Left forelimb (tissue), 1 donor: ENCODE measurements at regions not wholly inside any gene's neighbourhood (a gene's known extent, or its start where the extent isn't known, plus 50 kb on each side); places are given as distances from the start of the nearest gene placed in this dataset.
"Not testable (repeated sequence)": the region's sequence is repeated elsewhere in the genome, so short reads cannot be mapped to it uniquely, and the experiment has no call there.

Experiments used
- DNase-seq: peaks from one replicate; pipeline ENCODE4 v3.0.0-alpha.2; 2018; ENCODE audit warnings: low spot score

- not testable (repeated sequence) for DNase-seq
Measured at GRCh38 chr1:143839182-143839581, 132.6 kb downstream of the FAM72C start.

DNA sequence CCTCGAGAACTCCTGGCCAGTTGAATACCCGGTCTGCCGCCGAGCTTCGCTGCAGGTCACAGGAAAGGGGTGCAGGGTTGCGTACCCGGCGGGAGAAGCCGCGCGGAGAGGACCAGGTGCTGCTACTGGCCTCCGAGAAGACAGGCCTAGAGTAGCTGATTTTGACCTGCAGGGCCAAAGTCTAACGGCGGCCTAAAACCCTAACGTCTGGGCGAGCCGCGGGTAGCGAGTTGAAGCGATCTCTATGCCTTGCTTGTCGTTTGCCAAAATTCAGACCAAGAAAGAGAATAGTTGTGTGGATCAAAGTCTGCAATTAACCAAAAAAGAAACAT, 133.2 kb downstream of the FAM72C start:
- not testable (repeated sequence) for DNase-seq

- not testable (repeated sequence) for DNase-seq
Measured at GRCh38 chr1:143837924-143838597, 133.7 kb downstream of the FAM72C start.

- not testable (repeated sequence) for DNase-seq
Measured at GRCh38 chr1:143833376-143833775, 138.4 kb downstream of the FAM72C start.

DNA sequence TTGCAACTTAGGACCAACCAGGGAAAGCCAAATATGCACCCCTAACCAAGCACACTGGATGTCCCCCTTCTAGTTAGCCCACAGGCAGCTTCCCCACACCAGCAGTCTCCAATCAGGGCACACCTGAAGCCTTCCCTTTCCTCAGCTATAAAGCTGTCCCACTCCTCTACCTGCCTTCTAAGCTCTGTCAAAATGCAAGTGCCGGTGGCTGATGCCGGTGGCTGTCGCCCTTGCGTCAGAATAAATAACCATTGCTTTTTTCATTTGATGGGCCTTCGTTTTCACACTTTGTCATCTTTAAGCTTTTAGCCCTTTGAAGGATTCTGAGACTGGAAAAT, 139.4 kb downstream of the FAM72C start:
- not testable (repeated sequence) for DNase-seq

- not testable (repeated sequence) for DNase-seq
Measured at GRCh38 chr1:143831479-143832378, 140.1 kb downstream of the FAM72C start.

DNA sequence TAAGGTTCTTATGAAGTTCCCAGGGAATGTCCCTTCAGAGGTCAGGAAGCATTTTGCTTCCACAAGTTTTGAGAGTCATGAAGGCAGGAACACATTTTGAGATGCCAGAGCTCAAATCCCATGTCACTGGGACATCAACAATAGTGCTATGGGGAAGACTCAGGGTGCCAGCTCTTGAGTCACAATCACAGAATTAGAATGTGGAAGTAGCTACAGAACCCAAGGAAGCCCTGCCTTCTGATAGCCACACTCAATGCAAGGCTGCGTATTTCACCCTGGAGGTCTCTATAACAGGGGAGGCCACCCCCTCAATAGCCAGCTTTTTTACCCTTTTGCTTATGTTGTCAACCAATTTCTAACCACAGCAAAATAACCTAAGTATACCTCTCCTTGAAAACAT, 145.6 kb downstream of the FAM72C start:
- not testable (repeated sequence) for DNase-seq

DNA sequence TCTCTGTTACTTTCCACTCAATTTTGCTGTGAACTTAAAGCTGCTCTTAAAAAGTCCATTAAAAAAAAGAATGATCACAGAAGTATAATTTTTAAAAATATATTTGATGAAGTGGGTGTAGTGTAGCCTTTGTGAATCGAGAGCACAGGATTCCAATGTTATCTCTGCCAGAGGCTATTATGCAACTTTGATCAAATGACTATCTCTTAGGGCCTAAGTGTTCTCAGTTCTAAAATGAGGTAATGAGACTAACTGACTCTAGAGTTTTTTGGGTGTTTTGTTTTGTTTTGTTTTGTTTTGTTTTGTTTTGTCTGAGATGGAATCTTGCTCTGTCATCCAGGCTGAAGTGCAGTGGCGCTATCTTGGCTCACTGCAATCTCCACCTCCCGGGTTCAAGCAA, 147.5 kb downstream of the FAM72C start:
- DNase-seq = not testable (repeated sequence)

GRCh38 chr1:143820058-143820457, 151.7 kb downstream of the FAM72C start:
- not testable (repeated sequence) for DNase-seq

DNA sequence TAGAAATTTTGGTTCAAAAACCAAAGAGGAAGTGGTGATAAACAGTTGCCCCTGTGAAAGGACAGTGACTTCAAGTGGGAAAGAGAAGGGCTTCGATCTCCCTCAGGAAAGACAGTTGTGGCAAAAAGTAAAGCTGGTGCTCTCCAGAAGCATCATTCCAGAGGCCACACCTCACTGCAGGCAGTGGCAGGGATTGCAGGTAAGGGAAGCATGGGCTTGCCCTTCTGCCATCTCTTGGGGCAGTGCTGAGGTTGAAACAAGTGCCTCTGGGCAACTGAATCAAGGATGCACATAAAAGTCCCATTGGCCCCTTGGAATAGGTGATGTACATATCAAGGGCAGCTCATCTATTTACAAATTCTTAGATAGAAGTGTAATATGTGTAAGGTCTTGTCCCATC, 155.4 kb downstream of the FAM72C start:
- not testable (repeated sequence) for DNase-seq

DNA sequence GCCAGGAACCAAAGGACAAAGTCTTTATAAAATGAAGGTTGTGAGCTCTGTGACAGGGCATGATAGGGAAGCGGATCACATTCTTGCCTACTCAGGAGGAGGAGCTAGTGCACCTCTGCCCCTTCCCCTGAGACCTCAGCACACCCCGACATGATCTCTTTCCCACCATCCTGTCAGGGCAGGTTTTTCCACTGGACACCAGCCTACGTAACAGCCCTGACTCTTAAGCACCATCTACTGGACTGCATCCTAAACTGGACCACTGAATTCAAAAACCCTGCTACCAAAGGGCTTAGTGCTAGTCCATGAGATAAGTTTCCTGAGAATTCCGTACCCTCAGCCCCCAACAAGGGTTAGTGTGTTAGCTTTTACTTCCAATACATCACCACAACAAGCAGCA, 166.4 kb downstream of the FAM72C start:
- not testable (repeated sequence) for DNase-seq

DNA sequence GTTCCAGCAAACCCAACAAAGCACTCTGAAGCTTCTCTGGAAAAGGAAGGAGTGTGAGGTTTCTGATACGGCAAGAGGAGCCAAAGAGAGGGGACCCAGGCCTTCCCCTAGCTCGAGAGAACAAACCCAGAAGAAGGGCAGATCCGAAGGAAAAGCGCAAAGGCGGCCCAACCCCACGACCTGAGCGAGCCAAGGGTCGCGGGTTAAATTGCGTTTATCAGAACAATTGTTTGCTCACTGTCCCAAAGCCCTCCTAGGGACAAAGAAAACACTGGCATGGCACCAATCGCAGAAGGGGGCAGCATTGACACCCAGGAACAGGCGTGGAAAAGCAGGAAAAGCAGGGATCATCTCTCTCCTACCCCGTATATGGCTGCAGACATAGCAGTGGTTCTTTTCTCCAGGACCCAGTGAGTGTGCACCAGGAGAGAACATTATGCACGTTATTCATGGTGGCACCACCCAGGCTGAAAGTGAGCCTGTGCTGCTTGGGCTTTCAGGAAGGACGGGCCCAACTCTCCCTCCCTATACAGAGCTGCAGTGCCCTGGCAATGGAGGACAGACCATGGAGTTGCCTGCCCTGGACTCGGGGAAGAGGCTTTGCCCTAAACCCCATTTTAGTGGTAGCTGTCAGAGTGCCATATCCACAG, 167.0 kb downstream of the FAM72C start:
- not testable (repeated sequence) for DNase-seq

DNA sequence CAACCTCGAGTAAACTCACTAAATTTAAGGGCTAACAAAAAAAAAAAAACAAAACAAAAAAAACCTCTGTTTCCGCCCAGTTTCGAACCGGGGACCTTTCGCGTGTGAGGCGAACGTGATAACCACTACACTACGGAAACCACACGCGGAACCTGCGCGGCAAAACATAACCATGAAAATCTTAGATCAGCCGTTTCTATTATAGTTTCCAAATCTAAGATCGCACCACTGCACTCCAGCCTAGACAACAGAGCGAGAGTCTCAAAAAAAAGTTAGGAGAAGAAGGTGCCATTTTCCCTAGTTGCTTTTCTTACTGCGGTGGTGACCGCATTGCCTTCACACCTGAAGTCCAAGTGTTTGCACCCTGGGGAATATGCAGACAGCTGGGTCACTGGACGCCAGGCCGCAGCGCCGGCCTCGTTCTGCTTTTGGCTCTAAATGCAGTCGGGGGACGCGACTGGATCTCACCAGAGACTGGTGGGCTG, 167.8 kb downstream of the FAM72C start:
- DNase-seq = peak; percentile 62

DNA sequence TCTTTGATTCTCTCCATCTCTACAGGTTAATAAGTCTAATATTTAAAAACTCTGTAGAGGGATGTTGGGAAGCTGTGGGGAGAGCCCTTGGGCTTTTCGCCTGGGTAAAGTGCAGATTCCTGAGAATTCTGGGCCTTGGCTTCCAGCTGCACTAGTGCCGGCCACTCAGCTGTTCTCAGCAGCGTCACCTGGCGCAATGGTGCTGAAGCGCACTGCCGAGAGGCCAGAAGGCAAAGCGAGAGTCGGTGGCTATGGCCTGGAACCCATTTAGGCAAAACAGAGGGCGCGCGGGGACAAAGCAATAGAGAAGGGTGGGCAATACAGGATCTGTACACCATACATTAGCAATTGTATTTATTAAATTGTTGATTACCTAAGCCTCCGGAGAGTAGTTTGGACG, 168.7 kb downstream of the FAM72C start:
- DNase-seq = not testable (repeated sequence)

DNA sequence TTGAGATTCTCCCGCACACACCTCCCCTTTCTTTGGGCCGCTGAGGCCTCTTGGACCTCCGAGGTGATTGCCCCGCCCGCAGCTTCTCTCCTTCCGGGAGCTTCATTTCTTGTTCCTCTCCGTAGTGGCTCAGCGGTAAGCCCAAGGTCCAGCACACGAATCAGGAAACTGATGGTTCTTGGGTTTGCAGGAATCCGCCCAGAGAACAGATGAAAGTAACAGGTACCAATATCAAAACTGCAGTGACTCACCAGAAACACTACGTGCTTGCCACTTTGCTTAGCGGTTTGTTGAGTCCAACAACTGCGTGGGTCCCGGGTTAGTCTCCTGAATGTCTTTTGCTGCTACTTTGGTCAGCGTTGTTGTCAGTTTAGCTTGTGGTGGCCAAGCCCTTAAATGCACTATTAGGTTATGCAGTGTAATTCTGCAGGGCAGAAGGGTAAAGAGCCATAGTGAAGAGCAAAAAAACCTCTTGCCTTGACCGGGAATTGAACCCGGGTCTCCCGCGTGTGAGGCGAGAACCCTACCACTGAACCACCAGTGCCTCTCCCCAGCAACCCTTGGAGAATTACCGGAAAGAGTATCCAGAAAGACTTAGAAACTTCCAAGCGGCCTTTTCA, 172.1 kb downstream of the FAM72C start:
- DNase-seq = not testable (repeated sequence)

DNA sequence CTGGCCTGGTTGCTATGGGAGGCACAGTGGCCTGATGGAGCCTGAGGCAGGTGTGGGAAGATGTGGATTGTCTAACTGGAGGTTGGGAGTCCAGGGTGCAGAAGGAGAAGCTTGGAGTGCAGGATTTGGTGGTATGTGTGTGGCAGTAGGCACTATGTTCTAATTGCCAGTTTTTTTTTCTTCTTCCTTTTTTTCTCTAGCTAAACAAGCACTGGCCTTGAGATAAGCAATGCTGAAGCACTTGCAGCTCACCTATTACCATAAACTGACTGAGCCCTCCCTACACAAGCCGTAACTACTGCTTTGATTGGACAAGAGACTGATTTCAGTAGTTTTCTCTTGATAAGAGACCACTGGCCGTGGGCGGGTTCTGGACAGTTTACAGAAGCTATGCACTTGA, 175.4 kb downstream of the FAM72C start:
- DNase-seq = not testable (repeated sequence)

- DNase-seq = not testable (repeated sequence)
Measured at GRCh38 chr1:143792047-143792937, 179.5 kb downstream of the FAM72C start.

DNA sequence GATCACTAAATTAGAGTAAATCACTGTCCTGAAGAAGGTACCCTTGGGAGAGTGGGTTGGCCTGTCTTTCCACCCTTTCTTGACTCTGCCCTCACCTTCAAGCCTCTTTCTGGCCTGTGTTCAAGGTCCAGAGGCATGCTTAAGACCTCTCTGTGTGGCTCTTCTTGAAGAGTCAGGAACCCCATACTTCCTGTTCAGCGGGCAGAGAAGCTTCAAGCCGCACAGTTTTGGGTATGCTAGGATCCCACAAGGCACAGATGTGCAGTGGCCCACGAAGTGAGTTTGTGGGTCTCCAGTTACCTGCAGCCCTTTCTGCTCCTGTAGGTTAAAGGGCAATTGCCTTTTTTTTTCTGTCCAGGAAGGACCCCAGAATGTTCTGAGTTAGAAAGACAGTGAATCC, 185.4 kb downstream of the FAM72C start:
- not testable (repeated sequence) for DNase-seq

DNA sequence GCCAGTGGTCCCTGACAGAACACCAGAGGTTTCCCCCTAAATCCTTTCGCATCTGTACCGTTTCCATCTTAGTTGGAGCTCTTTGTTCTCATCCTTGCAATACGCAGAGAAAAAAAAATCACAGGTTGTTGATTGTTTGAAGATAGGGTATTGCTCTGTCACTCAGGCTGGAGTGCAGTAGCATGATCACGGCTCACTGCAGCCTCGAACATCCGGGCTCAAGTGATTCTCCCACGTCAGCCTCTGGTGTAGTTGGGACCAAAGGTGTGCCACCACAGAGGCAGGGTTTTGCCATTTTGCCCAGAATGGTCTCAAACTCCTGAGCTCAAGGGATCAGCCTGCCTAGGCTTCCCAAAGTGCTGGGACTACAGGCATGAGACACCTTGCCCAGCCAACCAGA, 185.9 kb downstream of the FAM72C start:
- DNase-seq = not testable (repeated sequence)

DNA sequence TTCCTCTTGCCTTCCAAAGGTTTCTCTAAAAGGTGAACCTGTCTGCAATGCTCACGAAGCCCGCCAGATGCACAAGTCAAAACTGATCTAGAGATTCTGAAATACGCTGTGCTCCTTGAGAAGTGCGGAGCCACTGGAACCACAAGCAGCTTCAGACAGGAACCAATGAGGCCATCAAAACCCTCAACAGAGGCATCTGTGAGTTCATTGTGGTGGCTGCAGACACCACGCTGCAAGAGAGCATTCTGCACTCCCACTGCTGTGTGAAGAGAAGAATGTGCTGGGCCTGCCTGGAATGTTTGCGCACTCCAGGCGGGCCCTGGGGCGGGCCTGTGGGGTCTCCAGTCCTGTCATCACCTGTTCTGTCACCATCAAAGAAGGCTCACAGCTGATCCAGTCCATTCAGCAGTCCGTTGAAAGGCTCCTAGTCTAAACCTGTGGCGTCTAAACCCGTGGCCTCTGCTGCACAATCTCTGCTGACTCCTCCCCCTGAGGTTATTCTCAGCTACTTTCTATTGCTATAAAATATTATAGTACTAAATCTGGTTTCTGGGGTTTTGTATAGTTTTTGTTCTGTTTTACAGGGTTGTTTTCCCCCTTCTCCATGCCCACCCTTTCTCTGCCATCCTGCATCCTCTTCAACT, 187.4 kb downstream of the FAM72C start:
- not testable (repeated sequence) for DNase-seq

- not testable (repeated sequence) for DNase-seq
Measured at GRCh38 chr1:143778178-143778577, 193.6 kb downstream of the FAM72C start.
